ENCODE measurements at regions not wholly inside any gene's neighbourhood (a gene's known extent, or its start where the extent isn't known, plus 50 kb on each side); places are given as distances from the start of the nearest gene placed in this dataset.
"Not testable (repeated sequence)": the region's sequence is repeated elsewhere in the genome, so short reads cannot be mapped to it uniquely, and the experiment has no call there.

GRCh38 chr4:33739884-33740632, 2504.3 kb downstream of the ARAP2 start:
- in situ Hi-C loops (cut with MboI): no loop called here
- TF ChIP-seq EZH2 (IDR thresholded peaks at IDR 0.05; ENCODE audit: insufficient read depth, poor library complexity, severe bottlenecking) (no peak), EZH2phosphoT487 (IDR thresholded peaks at IDR 0.05; ENCODE audit: insufficient read depth, low read depth) (no peak)

DNA sequence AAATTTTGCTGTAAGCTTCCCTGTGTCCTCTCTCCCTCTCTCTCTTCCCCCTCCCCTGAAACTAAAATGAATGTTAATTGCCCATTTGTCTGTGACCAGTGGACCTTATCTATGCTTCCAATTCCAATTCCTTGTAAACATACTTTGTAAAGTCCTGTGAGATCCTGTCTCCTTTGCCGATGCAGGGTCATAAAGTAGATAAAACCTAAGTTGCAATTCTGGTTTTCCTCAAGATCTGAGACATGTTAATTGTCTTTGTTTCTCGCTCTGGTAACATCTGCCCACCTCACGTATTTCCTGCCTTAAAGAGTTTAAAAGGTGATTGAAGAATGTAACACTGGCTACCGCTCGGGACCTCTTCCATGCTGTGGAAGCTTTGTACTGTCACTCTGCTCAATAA, 2503.4 kb downstream of the ARAP2 start:
- H3K9me3 ChIP-seq (ENCODE audit: low read depth); H3K9ac ChIP-seq; H3K27ac ChIP-seq; H3K4me1 ChIP-seq (ENCODE audit: insufficient read depth); H3K9me2 ChIP-seq (ENCODE audit: insufficient read depth); H3K36me3 ChIP-seq (ENCODE audit: low read depth); DNase-seq; H3K4me3 ChIP-seq; H4K20me1 ChIP-seq (ENCODE audit: insufficient read depth); in situ Hi-C loops (cut with MboI); H2AFZ ChIP-seq; H3F3A ChIP-seq (ENCODE audit: insufficient read depth); H3K4me2 ChIP-seq (ENCODE audit: unreplicated experiment); H3K79me2 ChIP-seq (ENCODE audit: insufficient read depth); H3K27me3 ChIP-seq (replicated peaks; ENCODE audit: insufficient read depth): not testable (repeated sequence)
- WGBS, 2 experiments (ENCODE audit: low coverage in 1 of 2, low lambda C conversion rate in 2 of 2, missing lambda C conversion rate in 2 of 2): 65 to 77% methylated on average over 5 of the region's 5 CpGs

More at GRCh38 chr4:33739884-33740632, 2504.3 kb downstream of the ARAP2 start:
- no peak for DNase-seq
- Histone ChIP-seq H3K27ac (no peak overlapping the region), H3K9ac (no peak overlapping the region), H2AFZ (no peak overlapping the region), H3K9me2 (ENCODE audit: insufficient read depth) (no peaks in the 10 kb centered on the region), H3K4me1 (ENCODE audit: insufficient read depth) (no peaks in the 10 kb centered on the region), H3K79me2 (ENCODE audit: insufficient read depth) (no peaks in the 10 kb centered on the region), H3K36me3 (ENCODE audit: low read depth) (no peaks in the 10 kb centered on the region), H3K4me2 (ENCODE audit: unreplicated experiment) (no peak overlapping the region), H3K4me3 (no peak overlapping the region), H3K27me3 (replicated peaks; ENCODE audit: insufficient read depth) (no peaks in the 10 kb centered on the region), H4K20me1 (ENCODE audit: insufficient read depth) (no peaks in the 10 kb centered on the region), H3F3A (ENCODE audit: insufficient read depth) (no peaks in the 10 kb centered on the region), H3K9me3 (ENCODE audit: low read depth) (no peaks in the 10 kb centered on the region)
- WGBS, 2 experiments (ENCODE audit: low coverage in 1 of 2, low lambda C conversion rate in 2 of 2, missing lambda C conversion rate in 2 of 2): 59 to 63% methylated on average over 10 of the region's 10 CpGs

GRCh38 chr4:33746979-33747378, 2497.3 kb downstream of the ARAP2 start:
- H3K4me3 ChIP-seq: no peak overlapping the region
- no peak overlapping the region for H3K27ac ChIP-seq
- DNase-seq: no peak

GRCh38 chr4:33751050-33751449, 2493.3 kb downstream of the ARAP2 start:
- no peaks in the 10 kb centered on the region for H3K9me3 ChIP-seq (ENCODE audit: low read depth)
- no peaks in the 10 kb centered on the region for H3K27me3 ChIP-seq (replicated peaks; ENCODE audit: insufficient read depth)
- H3K4me2 ChIP-seq (ENCODE audit: unreplicated experiment): no peak overlapping the region
- no peaks in the 10 kb centered on the region for H3F3A ChIP-seq (ENCODE audit: insufficient read depth)
- DNase-seq: no peak
- H3K79me2 ChIP-seq (ENCODE audit: insufficient read depth): no peaks in the 10 kb centered on the region
- H3K36me3 ChIP-seq (ENCODE audit: low read depth): no peaks in the 10 kb centered on the region
- H3K9ac ChIP-seq: no peak overlapping the region
- H3K27ac ChIP-seq: no peak overlapping the region
- TF ChIP-seq EZH2phosphoT487 (IDR thresholded peaks at IDR 0.05; ENCODE audit: insufficient read depth, low read depth): no peak
- no peak for TF ChIP-seq EZH2 (IDR thresholded peaks at IDR 0.05; ENCODE audit: insufficient read depth, poor library complexity, severe bottlenecking)
- H3K9me2 ChIP-seq (ENCODE audit: insufficient read depth): no peaks in the 10 kb centered on the region
- H2AFZ ChIP-seq: no peak overlapping the region
- H3K4me1 ChIP-seq (ENCODE audit: insufficient read depth): no peaks in the 10 kb centered on the region
- WGBS, 2 experiments (ENCODE audit: low coverage in 1 of 2, low lambda C conversion rate in 2 of 2, missing lambda C conversion rate in 2 of 2): 84 to 85% methylated on average over 3 of the region's 3 CpGs
- in situ Hi-C loops (cut with MboI): no loop called here
- H3K4me3 ChIP-seq: no peak overlapping the region
- no peaks in the 10 kb centered on the region for H4K20me1 ChIP-seq (ENCODE audit: insufficient read depth)

More at GRCh38 chr4:33746979-33747378, 2497.3 kb downstream of the ARAP2 start:
- Histone ChIP-seq H3K27me3 (replicated peaks; ENCODE audit: insufficient read depth) (no peaks in the 10 kb centered on the region), H3K36me3 (ENCODE audit: low read depth) (no peaks in the 10 kb centered on the region), H3K9ac (no peak overlapping the region), H3K9me2 (ENCODE audit: insufficient read depth) (no peaks in the 10 kb centered on the region), H3K4me1 (ENCODE audit: insufficient read depth) (no peaks in the 10 kb centered on the region), H3K9me3 (ENCODE audit: low read depth) (no peaks in the 10 kb centered on the region), H4K20me1 (ENCODE audit: insufficient read depth) (no peaks in the 10 kb centered on the region), H2AFZ (peak overlapping the region; percentile 72), H3K79me2 (ENCODE audit: insufficient read depth) (no peaks in the 10 kb centered on the region), H3F3A (ENCODE audit: insufficient read depth) (no peaks in the 10 kb centered on the region), H3K4me2 (ENCODE audit: unreplicated experiment) (no peak overlapping the region)
- TF ChIP-seq EZH2phosphoT487 (IDR thresholded peaks at IDR 0.05; ENCODE audit: insufficient read depth, low read depth) (no peak), EZH2 (IDR thresholded peaks at IDR 0.05; ENCODE audit: insufficient read depth, poor library complexity, severe bottlenecking) (no peak)
- in situ Hi-C loops (cut with MboI): no loop called here
- 51 to 61% methylated on average over 2 of the region's 2 CpGs for WGBS, 2 experiments (ENCODE audit: low coverage in 1 of 2, low lambda C conversion rate in 2 of 2, missing lambda C conversion rate in 2 of 2)

DNA sequence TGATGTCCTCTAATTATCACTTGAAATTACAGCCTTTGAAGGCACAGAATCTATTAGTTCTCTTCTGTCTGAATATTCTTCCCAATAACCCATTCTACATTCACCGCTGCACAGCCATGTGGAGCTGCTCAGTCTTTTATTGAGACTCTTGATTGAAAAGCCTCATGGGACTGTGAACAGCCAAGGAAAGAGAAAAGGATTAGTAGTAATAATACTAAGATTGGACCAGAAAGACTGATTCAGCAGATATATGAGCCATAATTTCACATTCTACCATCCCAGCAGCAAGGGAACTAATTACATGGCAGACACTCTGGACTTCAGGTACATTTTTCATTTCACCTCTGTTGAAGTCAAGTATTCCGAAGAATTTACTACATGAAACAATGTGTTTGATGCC, 2471.7 kb downstream of the ARAP2 start:
- Histone ChIP-seq H3K36me3 (ENCODE audit: low read depth) (no peaks in the 10 kb centered on the region), H3K9me3 (ENCODE audit: low read depth) (no peaks in the 10 kb centered on the region), H3F3A (ENCODE audit: insufficient read depth) (no peaks in the 10 kb centered on the region), H3K79me2 (ENCODE audit: insufficient read depth) (no peaks in the 10 kb centered on the region), H3K9me2 (ENCODE audit: insufficient read depth) (no peaks in the 10 kb centered on the region), H3K4me3 (no peak overlapping the region), H3K27me3 (replicated peaks; ENCODE audit: insufficient read depth) (no peaks in the 10 kb centered on the region), H3K27ac (no peak overlapping the region), H3K4me2 (ENCODE audit: unreplicated experiment) (no peak overlapping the region), H2AFZ (no peak overlapping the region), H3K4me1 (ENCODE audit: insufficient read depth) (no peaks in the 10 kb centered on the region), H4K20me1 (ENCODE audit: insufficient read depth) (no peaks in the 10 kb centered on the region), H3K9ac (no peak overlapping the region)
- in situ Hi-C loops (cut with MboI): no loop called here
- 86% methylated on average over 2 of the region's 2 CpGs for WGBS, 2 experiments (ENCODE audit: low coverage in 1 of 2, low lambda C conversion rate in 2 of 2, missing lambda C conversion rate in 2 of 2)
- no peak for DNase-seq
- TF ChIP-seq EZH2phosphoT487 (IDR thresholded peaks at IDR 0.05; ENCODE audit: insufficient read depth, low read depth) (no peak), EZH2 (IDR thresholded peaks at IDR 0.05; ENCODE audit: insufficient read depth, poor library complexity, severe bottlenecking) (no peak)
